ENCODE measurements at regions not wholly inside any gene's neighbourhood (a gene's known extent, or its start where the extent isn't known, plus 50 kb on each side); places are given as distances from the start of the nearest gene placed in this dataset.

DNA sequence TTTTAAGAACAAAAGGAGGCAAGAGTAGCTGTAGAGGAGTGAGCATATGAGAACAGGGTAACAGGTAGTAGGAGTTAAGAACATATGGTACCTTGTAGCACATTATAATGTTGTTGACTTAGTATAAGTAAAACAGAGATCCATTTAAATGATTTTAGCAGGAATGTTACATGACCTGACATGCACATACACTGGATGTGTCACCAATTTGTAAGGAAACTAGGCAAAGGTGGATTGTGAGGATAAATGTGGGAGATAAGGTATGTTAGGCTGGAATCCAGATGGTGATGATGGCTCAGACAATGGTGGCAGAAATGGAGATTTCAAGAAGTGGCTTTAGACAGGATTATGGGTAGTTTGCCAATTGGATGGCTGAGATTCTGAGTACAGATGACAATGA is 443.1 kb upstream of the DAB2 start:
- TF ChIP-seq, protein P1, sequence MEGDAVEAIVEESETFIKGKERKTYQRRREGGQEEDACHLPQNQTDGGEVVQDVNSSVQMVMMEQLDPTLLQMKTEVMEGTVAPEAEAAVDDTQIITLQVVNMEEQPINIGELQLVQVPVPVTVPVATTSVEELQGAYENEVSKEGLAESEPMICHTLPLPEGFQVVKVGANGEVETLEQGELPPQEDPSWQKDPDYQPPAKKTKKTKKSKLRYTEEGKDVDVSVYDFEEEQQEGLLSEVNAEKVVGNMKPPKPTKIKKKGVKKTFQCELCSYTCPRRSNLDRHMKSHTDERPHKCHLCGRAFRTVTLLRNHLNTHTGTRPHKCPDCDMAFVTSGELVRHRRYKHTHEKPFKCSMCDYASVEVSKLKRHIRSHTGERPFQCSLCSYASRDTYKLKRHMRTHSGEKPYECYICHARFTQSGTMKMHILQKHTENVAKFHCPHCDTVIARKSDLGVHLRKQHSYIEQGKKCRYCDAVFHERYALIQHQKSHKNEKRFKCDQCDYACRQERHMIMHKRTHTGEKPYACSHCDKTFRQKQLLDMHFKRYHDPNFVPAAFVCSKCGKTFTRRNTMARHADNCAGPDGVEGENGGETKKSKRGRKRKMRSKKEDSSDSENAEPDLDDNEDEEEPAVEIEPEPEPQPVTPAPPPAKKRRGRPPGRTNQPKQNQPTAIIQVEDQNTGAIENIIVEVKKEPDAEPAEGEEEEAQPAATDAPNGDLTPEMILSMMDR (IDR thresholded peaks at IDR 0.05; ENCODE audit: low read length), result no peak
- no peak for TF ChIP-seq EZH2 (IDR thresholded peaks at IDR 0.05; ENCODE audit: borderline replicate concordance, low read length)
